ENCODE measurements at regions not wholly inside any gene's neighbourhood (a gene's known extent, or its start where the extent isn't known, plus 50 kb on each side); places are given as distances from the start of the nearest gene placed in this dataset.

- no peak for DNase-seq
Measured at GRCh38 chr14:66129224-66129623, 356.9 kb upstream of the CCDC196 start.

GRCh38 chr14:66131111-66131510, 355.1 kb upstream of the CCDC196 start:
- no peak for DNase-seq

GRCh38 chr14:66133666-66134065, 352.5 kb upstream of the CCDC196 start:
- DNase-seq, result no peak

DNA sequence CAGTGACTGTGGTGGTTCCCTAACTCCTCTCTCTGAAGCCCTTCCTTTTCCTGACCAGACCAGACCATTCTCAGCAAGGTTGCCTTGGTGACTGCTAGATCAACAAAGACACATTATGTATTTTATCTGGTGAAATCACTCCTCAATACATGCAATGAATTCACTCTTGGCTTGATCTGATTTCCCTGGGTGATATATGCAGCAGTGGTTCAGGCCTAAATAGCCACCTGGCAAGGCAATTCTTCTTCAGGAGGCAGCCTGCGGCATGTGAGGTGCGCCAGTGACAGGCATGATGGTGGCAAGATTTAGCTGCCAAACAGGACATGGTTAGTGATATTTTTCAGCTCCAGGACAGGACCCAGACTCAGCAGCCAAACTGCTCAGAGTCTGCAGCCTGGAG, 350.3 kb upstream of the CCDC196 start:
- no peak for DNase-seq

- DNase-seq, result no peak
Measured at GRCh38 chr14:66137081-66137480, 349.1 kb upstream of the CCDC196 start.

DNA sequence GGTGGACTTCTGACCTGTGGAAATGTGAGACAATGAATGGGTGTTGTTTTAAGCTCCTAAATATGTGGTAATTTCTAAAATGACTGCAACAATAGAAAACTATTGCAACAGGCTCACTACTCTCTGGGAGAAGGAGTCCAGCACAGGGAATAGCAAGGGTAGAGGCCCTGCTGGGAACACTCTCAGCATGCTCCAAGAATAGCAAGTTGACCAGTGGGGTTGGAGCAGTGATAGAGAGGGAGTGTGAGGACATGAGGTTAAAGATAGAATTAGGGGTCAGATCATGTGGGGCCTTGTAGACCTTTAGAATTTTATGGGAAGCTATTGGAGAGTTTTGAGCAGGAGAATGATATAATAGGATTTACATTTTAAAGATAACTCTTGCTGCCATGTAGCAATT, 346.7 kb upstream of the CCDC196 start:
- DNase-seq, result no peak

GRCh38 chr14:66140213-66140918, 345.8 kb upstream of the CCDC196 start:
- DNase-seq, result no peak

DNA sequence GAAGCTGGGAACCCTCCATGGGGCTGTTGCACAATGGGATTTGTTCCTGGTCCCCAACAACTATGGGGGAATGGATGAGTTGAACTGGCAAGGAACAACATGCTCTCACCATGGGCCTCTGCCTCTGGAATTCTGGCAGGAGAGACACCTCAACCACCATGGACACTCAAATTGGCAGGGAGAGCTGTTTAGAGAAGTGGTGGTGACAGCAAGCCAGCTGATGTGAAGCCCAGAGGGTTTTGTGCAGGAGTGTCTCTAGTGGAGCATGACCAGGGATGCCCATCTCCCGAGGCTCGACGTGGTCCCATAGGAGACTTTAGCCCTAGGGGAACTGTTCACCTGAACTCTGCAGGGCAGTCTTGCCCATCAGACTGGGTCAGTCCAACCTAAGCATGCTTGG, 345.2 kb upstream of the CCDC196 start:
- no peak for DNase-seq

- no peak for DNase-seq
Measured at GRCh38 chr14:66141733-66142132, 344.4 kb upstream of the CCDC196 start.

GRCh38 chr14:66143387-66144112, 342.6 kb upstream of the CCDC196 start:
- DNase-seq, result no peak

GRCh38 chr14:66152302-66152701, 333.9 kb upstream of the CCDC196 start:
- DNase-seq, result no peak

- DNase-seq, result no peak
Measured at GRCh38 chr14:66152747-66153146, 333.4 kb upstream of the CCDC196 start.

GRCh38 chr14:66163023-66163422, 323.1 kb upstream of the CCDC196 start:
- DNase-seq, result no peak

GRCh38 chr14:66165337-66165736, 320.8 kb upstream of the CCDC196 start:
- no peak for DNase-seq

GRCh38 chr14:66174453-66174891, 311.7 kb upstream of the CCDC196 start:
- DNase-seq, result no peak

DNA sequence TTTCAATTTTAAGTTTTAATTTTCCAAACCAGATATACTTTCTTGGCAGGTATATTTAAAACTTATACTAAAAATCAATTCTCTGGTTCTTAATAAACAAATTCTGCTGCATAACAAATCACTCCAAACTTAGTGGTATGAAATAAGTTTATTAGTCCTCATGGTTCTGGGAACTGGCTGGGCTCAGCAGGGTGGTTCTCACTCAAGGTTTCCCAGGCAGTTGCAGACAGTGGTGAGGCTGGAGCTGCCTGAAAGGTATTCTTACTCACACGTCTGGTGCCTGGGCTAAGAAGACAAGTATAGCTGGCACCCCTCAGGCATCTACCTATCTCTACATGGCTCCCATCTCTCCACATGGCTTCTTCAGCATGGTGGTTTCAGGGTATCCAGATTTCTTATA, 308.2 kb upstream of the CCDC196 start:
- DNase-seq, result no peak

DNA sequence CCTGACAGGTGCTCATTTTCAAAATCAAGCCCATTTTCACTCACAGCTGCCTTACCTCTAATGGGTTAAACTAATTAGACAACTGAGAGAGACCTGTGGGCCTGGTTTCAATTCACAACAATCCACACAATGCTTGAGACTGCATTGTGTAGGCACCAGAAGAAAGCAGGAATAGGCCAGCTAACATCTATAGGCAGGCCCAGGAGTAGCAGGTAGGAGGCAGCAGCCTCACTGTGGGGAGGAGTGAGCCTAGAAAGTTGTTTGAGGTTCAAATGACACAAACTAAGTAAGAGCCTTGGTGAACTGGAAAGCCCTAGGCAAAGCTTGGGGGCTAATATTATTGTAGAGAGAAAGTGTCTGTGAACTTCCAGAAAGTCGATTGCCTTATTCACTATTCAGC, 289.5 kb upstream of the CCDC196 start:
- DNase-seq, result no peak

DNA sequence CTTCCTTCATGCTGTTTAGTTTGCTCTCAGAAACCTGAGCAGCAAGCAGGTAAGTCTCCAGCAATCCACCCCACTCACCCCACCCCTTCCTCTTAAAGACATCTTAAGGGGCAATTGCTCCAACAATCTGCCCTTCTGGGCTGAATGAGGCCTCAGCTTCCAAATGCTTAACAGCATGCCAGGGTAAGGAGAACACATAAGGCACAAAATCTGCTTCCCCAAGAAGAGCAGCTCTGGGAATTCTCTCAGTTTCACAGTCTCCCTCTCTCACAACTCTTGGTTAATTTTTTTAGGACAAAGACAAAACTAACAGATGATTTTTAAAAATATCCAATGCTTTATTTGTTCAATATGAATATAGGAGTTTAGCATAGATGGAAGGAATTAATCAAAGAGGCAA, 288.9 kb upstream of the CCDC196 start:
- DNase-seq, result no peak

- no peak for DNase-seq
Measured at GRCh38 chr14:66206554-66206953, 279.6 kb upstream of the CCDC196 start.

- no peak for DNase-seq
Measured at GRCh38 chr14:66216763-66217162, 269.4 kb upstream of the CCDC196 start.

DNA sequence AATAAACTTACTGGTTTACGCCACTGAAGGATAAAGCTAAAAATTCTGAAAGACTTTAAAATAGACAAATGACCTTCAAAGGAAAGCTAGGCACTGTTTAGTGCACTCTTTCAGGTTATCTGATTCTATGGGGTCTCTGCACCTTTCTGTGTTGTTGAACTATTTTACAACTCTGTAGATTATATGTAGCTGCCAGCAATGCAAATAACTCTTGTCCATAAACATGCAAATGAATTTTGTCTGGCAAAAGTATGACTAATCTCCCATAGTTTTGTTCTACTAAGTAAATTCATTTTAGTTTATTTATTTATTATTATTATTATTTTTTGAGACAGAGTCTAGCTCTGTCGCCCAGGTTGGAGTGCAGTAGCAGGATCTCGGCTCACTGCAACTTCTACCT, 266.3 kb upstream of the CCDC196 start:
- no peak for DNase-seq

DNA sequence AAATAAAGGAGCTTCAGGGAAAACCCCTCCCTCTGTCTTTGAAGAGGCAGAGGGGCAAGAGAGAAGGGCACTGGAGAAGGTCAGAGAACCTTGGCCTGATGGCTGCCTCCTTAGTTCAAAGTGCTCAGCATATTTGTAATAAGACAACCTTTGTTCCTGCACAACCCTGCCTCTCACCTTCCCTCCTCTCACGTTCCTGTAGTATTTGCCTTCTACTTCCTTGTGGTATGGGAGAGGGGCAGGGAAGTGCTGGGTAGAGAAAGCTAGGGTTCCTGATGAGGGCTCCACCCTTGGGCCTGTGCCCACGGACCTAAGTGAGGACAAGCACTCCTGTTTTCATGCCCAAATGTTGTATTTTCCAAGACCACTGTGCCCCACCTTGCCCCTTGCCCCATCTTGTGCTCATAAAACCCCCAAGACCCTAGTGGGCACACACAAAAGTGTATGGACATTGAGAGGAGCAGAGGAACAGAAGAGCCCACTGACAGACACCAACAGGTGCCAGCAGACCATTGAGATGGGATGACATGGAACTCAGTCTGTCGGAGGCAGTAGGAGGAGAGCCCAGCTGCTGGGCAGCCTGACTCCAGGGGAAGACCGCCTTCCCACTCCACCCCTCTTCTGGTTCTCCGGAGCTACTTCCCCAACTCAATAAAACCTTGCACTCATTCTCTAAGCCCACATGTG, 261.5 kb upstream of the CCDC196 start:
- DNase-seq, result no peak

GRCh38 chr14:66225337-66225736, 260.8 kb upstream of the CCDC196 start:
- no peak for DNase-seq
